ENCODE measurements at regions not wholly inside any gene's neighbourhood (a gene's known extent, or its start where the extent isn't known, plus 50 kb on each side); places are given as distances from the start of the nearest gene placed in this dataset.
"Not testable (repeated sequence)": the region's sequence is repeated elsewhere in the genome, so short reads cannot be mapped to it uniquely, and the experiment has no call there.

DNA sequence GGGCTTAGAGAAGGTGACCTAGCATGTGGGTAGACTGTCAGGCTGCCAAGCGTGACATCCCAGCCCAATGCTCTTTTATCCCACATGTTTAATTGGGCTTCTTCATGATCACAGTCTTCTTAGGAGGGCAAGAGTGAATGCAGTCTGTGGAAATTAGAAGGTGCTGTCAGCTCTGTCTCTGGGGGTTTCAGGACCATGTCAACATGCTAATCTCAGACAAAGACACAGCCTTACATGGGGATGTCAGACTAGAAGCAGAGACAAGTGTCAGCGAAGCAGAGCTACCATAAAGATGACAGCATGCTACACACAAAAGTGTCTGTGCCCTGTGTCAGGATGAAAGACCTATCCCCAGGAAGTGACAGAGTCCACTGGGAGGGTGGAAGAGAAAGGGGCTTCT lies 120.1 kb upstream of the SLC25A36 start:
- no peak for DNase-seq

DNA sequence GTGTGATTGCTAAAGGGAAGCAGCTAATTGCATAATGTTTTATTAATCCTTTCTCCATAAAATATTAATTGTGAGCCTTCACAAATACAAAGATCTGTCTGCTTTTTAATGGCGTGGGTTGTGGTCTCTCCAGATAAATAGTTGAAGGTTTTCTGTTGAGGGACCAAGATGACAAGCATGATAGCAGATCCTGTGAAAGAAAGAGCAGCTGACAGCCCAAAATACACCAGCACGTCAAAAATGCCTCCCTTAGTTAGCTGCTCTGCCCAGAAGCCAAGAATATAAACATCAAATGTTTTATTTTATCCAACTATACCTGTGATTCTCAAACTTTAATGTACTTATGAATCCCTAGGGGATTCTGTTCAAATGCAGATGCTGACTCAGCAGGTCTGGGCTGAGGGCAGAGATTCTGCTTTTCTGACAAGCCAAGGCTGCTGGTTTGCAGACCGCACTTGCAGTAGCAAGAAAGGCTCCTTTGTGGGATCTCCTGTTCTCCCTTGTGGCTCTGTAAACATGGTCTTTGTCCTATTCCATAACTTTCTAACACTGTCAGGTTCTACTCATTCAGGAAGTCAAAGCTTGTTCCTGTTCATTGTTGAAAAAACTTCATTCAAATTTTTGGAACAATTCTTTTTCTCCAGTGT lies 119.1 kb upstream of the SLC25A36 start:
- DNase-seq = no peak

DNA sequence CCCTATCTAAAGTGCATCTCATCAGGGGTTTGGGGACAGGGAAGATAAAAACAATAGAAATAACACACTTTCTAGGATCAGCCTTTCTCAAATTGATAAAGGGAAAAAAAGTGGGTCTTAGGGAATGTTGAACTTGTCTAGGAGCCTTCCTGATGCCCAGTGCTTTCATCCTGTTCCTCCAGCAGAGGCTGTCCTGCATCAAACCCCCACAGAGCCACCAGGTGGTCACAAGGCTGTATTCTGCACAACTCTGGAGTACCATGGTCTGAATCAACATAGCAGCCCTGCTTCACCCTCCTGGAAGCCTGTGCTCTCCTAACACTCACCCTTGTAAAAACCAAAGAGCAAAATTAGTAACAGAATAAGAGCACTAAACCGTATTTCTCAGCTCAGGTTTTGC lies 118.5 kb upstream of the SLC25A36 start:
- DNase-seq = no peak

DNA sequence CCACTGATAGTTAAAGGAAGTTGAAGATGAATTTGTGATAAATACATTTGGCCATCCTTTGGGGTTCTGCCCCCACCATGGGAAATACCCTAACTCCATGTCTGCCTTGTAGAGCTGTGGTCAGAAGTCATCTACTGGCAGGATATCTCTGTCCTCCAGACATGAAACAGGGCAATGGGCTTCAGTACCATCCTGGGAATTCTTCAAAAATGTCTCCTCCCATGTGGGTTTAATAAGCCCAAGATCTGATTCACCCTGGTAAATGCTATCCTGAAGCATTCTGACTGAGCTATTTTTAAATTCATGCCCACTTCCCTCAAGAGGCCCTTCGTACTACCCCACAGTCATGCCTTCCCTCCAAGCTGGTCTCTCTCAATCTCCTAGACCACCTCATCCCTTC lies 113.7 kb upstream of the SLC25A36 start:
- no peak for DNase-seq

DNA sequence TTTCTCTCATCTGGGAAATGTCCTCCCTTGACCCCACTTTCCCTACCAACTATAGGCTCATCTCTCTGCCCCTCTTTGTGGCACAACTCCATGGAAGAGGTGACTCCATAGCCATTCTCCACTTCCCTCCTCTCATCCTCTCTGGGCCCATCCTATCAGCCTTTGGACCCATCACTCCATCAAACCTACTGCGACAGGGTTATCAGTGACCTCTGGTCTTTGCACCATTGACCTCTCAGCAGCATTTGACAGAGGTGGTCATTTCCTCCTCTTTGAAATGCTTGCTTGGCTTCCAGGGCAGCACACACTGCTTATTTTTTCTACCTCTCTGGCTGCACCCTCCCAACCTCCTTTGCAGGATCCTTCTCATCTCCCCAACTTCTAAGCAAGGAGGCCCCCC lies 113.1 kb upstream of the SLC25A36 start:
- DNase-seq = no peak

DNA sequence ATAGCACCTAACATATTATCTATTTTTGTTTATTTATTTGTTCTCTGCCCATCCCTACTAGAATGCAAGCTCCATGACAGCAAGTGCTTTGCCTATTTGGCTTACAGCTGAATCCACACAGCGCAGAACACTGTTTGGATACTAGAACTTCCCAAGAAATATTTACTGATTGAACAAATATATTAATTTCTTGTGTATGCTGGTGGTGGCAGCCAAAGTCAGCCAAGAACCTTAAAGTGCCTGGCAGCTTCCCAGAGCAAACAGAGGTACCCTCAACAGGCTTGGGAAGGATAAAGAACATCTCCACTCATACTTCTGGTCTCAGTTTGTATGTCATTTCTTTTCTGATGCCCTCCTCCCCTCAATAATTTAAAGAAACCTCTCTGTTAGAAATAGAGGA lies 111.8 kb upstream of the SLC25A36 start:
- no peak for DNase-seq

DNA sequence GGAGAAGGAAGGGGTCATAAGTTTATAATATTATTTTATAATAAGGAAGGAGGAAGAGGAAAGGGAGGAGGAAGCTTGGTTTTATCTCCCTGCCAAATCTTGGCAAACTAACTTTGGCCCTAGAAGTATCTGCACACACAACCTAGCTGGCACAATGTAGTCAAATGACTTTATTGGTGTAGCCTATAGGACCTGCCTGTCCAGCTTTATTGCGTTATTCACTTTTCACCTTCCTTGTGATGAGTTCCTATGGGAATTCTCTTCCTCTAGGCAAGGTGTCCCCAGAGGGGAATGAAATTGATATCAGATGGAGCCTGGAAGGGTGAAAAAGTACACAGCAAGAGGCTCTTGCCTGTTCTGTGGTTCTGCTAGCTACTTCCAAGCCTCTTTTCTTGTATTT lies 111.2 kb upstream of the SLC25A36 start:
- no peak for DNase-seq

DNA sequence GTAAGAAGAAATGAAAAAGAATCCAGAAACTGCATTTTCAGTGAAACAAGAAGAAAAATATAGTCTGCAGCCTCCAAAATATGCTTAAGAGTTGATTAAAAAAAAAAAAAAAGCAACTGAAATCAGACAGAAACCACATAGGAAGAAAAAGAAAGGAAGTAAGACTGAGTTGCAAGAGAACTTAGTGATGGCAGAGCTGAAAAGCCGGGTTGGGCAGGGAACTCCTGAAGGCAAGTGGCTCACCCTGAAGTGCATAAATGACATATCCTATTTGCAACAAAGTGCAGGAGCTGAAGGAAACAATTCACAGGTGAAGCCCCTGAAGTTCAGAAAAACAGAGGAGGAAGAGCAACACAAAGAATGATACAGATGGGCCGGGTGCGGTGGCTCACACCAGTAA lies 108.8 kb upstream of the SLC25A36 start:
- DNase-seq = no peak

DNA sequence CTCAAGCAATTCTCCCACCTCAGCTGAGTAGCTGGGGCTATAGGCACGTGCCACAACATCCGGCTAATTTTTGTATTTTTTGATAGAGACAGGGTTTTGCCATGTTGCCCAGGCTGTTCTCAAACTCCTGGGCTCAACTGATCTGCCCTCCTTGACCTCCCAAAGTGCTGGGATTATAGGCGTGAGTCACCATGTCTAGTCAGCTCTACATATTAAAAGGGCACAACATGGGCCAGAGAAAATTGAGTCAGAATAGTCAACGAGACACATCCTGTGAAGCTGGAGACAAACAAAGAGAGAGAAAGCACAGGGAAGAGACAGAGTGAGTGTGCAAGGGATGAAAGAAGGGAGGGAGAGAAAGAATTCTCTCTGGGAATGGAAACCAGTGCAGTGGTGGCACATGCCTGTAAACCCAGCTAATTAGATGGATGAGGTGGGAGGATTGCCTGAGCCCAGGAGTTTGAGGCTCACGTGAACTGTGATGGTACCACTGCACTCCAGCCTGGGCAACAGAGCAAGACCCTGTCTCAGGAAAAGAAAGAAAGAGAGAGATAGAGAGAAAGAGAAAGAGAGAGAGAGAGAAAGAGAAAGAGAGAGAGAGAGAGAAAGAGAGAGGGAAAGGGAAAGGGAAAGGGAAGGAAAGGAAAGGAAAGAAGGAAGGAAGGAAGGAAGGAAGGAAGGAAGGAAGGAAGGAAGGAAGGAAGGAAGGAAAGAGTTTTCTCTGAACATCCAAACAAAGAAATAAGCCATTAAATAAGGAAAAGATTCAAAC lies 107.2 kb upstream of the SLC25A36 start:
- DNase-seq = peak; percentile 32

DNA sequence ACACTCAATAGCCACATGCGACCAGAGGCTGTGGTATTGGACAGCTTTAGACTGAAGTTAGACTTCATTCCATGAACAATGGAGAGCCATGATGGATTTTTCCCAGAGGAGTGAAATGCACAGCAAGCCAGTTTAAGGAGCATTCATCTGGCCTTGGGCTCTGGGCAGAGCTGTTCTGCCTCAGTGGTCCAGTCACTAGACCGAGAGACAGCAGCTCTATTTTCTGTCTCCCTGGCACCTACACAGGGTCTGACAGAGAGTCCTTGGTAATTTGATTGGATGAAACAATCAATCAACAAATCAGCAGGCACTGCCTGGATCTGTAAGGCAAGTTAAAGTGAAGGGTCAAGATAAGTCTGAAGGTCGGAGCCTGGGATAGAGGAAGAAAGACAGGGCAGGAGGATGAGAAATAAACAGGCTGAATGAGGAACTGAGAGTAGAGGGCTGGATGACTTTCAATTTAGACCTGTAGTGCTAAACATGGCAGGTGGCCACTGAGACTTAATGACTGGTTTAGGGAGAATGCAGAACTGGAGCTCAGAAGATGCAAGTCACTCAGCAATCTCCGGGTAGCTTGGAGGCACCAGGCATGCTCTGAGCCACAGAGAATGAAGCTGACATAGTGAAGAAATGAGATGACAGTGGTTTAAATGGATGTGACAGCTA lies 98.5 kb upstream of the SLC25A36 start:
- DNase-seq = peak; percentile 0

DNA sequence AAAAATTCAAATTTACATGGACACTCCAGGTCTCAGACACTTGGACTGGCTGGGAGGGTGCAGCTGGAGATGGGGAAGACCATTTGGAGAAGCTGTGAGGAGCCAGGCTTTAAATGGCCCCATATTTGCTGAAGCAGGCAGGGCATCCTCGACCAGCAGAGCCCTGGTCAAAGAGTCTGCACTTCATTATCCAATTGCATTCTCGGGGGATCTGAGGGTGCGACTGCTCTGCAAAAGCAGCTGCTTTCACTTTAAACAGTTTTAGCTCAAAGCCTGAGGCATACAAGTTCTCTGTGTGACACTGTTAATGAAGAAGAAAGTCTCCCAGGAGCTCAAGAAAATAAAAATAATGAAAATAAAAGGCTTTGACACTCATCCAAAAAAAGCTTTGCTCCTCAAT lies 98.0 kb upstream of the SLC25A36 start:
- DNase-seq = no peak

DNA sequence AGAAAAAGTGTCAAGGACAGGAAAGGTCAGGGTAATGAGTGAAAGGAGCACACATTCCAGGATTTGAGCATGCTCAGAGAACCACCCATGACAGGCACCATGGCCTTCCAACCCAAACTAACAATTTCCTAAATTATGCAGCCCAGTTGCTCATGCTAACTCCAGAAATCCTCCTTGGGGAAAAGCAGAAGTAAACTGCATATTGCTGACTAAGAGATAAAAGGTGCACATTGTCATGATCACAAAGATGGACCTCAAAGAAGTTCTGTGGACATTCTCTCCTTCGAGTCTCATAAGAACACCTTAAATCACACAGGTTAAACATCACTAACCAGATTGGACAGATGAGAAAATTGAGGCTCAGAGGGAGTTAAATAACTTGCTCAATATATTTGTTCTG lies 97.6 kb upstream of the SLC25A36 start:
- DNase-seq = no peak

DNA sequence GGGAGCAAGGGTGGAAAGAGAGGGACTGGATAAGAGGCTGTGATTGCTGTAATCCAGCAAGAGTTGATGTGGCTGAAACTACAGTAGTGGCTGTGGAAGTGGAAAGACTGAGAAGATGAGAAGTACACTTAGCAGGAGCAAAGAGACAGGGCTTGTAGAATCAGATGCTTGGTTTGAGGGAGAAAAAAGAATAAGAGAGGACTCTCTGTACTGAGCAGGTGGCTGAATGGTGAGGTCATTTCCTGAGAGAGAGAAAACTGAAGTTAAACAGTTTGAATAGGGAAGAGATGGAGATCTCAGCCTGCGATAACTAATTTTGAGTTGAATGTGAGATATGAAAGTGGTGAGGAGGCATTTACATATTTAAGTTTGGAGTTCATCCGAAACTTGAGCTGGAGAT lies 95.8 kb upstream of the SLC25A36 start:
- no peak for DNase-seq

DNA sequence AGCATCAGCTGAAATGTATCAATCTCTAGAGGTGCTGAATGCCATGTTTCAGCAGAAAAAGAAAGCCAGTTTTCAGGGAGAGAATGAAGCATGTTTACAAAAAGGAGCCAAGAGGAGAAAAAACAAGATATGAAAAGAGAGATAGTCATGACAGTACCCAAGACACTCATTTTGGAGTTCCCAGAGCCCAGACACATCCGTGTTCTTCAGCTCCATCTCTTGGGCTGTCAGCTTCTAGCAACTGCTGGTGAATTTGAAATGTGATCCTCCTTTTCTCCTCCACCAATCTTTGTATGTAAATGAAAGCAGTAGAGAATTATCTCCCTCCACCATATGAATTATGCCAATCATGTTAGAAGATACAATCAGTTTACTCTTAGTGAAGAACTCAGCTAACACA lies 93.0 kb upstream of the SLC25A36 start:
- DNase-seq = no peak

DNA sequence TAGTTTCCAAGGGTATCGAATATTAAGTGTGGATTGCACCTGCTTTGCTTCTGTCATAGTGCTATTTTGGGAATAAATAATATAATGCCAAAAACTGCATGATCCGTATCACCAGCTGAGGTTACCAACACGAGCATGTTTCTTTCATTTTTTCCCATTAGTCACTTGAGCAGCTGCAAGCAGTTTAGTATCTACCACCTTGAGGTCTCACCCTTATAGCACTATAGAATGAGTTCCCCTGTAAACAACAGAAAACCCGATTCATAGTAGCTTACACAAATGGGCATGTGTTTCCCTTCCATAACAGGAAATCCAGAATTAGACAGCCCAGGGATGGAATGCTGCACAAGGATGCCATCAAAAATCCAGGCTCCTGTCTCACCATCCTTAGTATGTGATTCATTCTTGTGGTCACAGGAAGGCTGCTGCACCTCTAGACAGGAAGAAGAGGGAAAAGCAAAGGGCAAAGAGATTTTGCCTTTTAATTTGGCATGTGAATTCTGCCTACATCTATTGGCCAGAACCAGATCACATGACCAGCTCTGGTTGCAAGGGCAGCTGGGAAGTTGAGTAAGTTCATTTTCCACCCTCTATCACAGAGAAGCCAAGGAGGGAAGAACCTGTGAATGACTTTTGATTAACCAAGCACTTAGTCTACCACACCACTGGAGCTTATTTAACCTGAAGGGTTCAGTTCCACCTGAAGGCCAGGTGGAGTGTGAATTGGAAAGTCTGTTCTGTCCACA lies 91.3 kb upstream of the SLC25A36 start:
- no peak for DNase-seq

DNA sequence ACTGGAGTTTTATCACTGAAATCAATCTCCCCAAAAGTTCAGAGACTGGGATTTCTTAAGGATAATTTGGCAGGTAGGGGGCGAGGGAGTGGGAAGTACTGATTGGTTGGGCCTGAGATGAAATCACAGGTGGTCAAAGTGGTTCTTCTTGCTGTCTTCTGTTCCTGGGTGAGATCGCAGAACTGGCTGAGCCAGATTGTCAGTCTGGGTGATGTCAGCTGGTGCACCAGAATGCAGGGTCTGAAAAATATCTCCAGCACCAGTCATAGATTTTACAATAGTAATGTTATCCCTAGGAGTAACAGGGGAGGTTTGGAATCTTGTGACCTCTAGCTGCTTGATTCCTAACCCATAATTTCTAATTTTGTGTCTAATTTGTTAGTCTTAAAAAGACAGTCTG lies 86.7 kb upstream of the SLC25A36 start:
- DNase-seq = peak; percentile 1

DNA sequence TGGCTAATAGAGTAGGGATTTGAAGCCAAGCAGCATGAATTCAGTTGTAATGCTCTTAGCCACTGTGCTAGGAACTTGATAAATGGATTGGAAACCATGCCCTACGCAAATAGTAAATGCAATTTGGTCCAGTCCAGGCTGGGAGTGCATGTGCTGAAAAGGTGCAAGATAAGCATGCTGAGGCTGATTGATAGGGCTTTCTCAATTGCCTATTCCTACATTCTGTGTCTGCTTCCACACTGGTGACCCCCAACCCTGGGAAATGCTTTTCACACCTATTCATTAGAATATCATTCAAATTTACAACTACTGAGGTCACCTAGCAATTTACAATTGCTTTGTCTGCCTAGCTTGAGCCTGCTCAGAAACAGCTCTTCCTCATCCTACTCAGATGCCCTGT lies 84.7 kb upstream of the SLC25A36 start:
- no peak for DNase-seq

DNA sequence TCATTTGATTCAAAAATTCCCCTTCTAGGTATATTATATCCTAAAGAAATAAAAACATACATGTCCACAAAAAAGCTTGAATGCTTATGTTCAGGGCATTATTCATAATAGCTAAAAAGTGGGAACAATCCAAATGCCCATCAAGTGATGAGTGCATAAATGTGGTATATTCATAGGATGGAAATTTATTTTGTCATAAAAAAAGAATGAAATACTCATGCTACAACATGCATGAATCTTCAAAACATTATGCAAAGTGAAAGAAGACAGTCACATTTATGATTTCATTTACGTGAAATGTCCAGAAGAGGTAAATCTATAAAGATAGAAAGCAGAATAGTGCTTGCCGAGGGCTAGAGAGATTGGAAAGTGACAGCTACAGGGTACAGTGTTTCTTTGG lies 83.6 kb upstream of the SLC25A36 start:
- DNase-seq = no peak

DNA sequence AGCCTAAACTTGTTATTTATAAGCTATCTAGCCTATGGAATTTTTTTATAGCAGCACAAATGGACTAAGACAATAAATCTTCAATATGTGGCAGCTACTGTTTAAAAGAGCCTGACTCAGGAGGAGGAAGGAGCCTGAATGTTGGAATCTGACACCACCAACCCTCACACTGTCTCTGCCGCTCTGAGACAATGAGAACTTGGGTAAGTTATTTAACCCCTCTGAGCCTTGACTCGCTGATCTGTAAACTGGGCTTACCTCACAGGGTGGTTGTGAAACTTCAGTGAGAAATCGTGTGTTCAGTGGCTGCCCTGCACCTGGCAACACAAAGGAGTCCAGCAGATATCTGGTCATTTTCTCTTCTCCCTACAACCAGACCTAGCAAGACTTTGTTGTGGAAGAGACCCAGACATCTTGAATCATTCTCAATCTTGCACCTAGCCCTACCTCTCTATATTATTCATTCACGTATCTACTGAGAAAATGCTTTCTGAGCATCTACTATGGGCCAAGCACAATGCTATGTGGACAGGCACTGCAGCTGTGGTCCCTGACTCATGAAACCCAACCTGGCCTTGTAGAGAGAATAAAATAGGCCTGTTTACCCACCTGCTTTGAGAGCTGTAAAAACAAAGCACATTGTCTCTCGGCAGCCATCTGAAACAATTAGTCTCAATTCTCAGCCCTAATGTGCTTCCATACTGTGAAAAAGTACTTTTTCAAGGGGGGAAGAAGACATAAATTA lies 81.9 kb upstream of the SLC25A36 start:
- peak; percentile 61 for DNase-seq

DNA sequence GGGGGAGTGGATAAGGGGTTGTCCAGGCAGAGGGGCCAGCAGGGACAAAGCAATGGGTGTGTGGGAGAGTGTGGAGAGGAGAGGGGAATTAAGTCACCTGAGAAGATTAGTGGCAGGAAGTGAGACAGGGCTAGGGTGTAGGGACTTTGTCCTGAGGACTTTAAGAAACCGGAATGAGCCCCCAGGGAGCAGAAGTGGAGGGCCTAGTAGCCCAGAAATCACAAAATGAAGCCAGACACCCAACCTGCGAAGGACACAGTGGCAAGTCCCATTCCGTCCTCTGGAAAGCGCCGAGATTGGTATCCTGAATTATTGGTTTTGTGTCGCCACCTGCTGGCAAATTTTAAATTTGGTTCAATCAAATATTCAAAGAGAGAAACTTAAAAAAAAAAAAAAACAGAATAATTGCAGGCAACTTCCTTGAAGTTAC lies 78.0 kb upstream of the SLC25A36 start:
- peak; percentile 63 for DNase-seq

DNA sequence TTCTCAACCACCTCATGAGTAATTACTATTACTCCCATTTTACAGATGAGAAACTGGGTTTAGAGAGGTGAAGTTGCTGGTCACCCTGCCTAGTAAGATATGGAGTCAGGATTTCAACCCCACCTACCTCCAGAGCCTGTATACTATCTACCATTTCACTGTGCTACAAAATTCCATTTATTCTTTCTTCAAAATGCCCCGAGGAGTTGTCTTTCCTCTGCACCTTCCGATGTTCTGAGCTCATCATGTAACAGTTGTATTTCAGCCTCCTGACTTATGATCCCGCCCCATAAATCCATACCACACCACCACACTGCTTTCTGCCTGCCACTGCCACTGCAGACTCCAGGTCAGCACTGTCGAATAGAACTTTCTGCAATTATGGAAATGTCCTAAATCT lies 71.3 kb upstream of the SLC25A36 start:
- no peak for DNase-seq

DNA sequence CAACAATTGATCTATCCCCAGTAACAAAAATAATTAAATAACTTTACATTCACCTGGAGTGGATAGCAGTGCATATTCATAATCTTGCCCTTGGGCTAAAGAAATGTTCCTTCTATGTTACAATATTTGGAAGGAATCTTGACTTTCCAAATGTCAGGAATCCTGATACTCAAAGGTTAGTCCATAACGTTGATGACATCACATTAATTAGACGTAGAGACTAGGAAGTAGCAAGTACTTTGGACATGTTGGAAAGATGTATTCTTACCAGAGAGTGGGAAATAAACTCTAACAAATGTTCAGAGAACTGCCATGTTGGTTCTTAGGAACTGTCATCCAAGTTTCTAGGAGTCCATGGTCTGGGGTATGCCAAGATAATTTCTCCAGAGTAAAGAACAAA lies 70.6 kb upstream of the SLC25A36 start:
- no peak for DNase-seq

DNA sequence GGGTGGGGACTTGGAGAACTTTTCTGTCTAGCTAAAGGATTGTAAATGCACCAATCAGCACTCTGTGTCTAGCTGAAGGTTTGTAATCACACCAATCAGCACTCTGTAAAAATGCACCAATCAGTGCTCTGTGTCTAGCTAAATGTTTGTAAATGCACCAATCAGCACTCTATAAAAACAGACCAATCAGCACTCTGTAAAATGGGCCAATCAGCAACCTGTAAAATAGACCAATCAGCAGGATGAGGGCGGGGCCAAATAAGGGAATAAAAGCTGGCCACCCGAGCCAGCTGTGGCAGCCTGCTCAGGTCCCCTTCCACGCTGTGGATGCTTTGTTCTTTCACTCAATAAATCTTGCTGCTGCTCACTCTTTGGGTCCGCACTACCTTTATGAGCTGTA lies 69.5 kb upstream of the SLC25A36 start:
- DNase-seq = not testable (repeated sequence)

All from kidney glomerular epithelial cell (primary cell).